NCI-H187 treated with DMSO at 0.1 percent for 48 hours (cell line): ENCODE measurements at regions not wholly inside any gene's neighbourhood (a gene's known extent, or its start where the extent isn't known, plus 50 kb on each side); places are given as distances from the start of the nearest gene placed in this dataset.

Experiments
- DNase-seq: peaks from one replicate; lab custom pipeline; 2025; lab: John Stamatoyannopoulos, UW

DNA sequence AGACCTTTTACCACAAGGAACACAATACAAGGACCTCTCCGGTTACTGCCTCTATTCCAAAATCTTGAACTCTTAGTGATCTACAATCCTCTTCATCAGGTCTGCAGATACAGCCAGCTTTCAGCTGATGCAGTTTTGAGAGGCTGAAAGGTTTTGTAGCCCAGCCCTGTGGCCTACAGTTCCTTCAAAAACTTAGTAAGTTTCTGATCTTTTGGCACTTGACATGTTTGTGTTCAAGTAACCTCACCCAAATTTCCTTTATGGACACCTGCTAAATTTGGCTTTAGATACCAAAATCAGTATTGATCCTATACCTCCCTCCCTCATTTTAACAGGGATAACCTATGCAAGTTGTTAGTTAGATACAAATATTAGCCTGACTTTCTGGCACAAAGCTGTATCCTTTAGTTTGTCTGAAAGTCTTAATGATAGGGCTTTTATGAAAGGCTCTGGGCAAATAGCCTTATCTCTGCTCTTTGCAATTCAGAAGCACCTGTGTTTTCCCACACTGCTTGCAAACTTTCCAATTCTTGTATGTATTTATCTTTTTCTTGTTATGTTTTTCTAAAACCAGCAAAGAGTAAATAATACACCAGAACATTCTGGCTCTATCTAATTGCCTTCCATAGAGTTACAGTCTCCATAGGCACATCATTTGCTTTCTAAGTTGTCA is 650.5 kb upstream of the KLHL29 start:
- DNase-seq = no peak

DNA sequence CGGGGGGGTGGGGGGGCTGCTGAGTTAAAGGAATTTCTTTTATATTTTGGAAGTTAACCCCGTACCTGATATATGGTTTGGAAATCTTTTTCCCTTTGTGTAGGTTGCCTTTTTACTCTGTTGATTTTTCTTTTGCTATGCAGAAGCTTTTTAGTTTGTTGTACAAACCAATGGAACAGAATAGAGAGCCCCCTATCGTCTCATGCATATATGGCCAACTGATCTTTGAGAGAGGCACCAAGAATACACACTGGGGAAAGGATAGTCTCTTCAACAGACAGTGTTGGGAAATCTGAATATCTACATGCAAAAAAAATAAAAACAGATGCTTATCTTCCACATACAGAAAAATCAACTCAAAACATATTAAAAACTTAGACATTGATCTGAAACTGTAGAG is 647.8 kb upstream of the KLHL29 start:
- DNase-seq = no peak

DNA sequence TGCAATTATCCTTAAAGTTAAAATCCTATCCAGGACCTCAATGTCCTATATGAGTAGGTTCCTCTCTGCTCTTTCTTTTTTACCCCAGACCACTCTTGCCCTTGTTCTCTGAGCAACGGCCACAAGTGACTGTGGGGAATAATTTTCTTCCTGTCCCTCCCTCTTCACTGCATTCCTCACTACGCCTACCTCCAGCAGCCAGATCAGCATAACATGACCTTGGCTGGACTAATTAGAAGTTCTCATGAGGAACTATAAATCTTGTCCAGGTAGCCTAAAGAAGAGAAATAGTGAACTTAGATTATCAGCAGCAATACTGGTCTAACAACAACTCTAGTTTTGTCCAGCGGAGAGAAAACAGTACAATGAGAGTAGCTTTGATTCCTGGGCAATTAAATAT is 643.8 kb upstream of the KLHL29 start:
- DNase-seq = no peak

DNA sequence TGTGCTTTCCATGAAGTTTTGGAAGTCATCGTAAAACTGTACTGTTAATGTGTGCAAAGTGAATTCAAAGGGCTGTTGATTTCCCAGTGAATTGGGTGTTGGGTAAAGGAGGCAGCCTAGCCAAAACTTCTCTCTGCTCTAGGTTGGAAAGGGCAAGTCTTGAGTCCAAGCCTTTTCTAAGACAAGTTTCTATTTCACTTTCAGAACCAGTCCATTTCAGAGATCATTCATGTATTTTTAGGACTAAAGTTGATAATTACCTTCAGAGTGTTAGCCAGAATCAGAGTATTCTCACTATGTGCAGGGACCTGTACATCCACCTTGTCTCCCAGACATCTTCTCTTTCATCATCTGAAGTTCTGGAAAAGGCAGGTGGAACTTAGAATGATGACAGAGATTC is 636.1 kb upstream of the KLHL29 start:
- no peak for DNase-seq

DNA sequence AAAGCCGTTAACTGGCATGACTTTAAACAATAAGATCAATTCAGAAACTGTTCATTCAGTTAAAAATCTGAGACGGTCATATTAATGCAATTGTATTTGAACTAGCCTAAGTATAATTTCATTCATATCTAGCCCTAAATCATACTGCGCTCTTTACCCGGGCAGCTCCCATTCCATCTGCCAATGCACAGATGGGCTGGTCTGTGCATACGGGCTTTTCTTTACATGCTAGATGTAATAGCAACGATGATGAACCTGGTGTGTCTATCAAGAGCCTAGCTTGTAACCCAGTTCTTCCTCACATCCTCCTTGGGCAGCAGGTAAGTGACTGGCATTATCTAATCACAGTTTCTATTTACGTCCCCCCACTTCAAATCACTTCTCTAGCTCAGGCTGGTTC is 631.5 kb upstream of the KLHL29 start:
- no peak for DNase-seq

DNA sequence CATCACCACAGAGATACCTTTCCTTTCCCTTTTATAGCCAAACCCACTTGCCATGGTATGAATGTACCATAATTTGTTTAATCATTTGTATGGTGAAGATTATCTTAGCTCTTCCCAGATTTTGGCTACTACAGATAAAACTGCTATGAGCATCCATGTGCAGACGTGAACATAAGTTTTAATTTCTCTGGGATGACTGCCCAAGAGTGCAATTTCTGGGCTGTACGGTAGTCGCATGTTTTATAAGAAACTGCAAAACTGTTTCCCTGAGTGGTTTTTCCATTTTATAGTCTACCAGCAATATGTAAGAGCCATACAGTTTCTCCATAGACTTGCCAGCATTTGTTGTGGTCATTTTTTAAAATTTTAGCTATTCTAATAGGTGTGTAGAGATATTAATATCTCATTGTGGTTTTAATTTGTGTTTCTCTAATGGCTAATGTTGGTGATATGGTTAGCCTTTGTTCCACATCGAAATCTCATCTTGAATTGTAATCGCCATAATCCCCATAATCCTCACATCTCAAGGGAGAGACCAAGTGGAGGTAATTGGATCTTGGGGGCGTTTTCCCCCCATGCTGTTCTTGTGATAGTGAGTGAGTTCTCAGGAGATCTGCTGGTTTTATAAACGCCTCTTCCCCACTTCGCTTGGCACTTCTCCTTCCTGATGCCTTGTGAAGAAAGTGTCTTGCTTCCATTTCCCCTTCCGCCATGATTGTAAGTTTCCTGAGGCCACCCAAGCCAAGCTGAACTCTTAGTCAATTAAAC is 628.5 kb upstream of the KLHL29 start:
- no peak for DNase-seq

DNA sequence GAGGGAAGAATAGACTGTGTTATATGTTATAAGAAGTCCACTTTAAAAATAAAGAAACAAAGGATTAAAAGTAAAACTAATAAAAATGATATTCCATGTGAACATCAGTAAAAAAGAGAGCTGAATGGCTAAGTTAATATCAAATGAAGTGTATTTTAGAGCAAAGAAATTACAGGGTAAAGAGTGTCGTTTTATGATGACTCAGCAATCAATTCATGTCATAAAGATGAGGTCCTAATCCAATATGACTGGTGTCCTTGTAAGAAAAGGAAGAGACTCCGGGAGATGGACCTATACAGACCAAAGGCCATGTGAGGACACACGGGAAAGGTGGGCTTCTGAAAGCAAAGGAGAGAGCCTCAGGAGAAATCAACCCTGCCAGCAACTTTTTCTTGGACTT is 615.5 kb upstream of the KLHL29 start:
- DNase-seq = no peak

DNA sequence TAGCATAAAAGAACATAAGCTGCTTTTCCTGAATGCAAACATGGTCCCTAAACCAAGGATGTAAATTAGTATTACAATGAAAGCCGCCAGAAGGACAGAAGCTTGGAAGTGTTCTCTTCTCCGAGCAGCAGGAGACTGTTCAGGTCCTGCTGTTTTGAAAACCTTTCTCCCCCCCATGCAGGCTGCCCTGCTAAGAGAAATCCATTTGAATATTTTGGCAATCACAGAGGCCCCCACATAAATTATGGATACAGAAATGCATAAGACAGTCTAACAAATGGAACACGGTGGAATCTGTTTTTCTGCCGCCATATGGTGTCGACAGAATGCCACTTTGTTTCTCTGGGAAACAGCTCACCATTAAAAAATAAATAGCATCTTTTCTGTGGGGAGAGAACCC is 600.4 kb upstream of the KLHL29 start:
- DNase-seq = no peak

DNA sequence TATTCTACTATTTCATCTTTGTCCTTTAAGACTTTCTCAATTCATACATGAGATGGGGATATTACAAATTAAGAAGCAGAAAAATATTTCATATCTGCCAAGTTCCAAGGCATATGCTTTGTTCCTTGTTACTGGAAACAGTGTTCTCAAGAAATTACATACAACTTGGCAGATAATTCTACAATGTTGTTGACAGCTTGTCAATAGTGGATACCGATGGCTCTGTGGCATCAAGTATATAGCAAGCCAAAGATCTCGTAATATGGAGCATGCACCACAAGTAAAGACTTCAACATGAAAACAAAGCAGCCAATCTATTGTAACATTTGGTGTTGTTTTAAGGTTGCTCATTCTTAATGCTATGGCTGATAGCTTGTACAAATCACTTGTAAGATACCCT is 598.2 kb upstream of the KLHL29 start:
- no peak for DNase-seq

DNA sequence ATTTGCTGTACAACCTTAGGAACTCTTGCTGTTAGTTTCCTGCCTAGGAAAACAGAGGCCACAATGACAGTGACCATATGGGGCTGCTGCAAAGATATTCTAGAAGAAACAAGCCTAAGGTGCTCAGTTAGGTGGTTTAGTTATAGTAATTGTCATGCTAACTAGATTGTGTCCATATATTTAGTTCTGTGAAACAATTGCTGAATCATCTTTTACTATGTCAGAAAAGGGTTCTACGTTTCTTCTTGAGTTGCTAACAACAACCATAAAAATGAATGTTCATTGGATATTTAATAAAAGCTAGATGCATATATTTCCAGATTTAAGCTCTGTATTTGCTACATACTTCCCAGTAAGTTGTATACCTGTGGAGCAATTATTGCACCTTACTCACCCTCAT is 597.2 kb upstream of the KLHL29 start:
- DNase-seq = no peak

DNA sequence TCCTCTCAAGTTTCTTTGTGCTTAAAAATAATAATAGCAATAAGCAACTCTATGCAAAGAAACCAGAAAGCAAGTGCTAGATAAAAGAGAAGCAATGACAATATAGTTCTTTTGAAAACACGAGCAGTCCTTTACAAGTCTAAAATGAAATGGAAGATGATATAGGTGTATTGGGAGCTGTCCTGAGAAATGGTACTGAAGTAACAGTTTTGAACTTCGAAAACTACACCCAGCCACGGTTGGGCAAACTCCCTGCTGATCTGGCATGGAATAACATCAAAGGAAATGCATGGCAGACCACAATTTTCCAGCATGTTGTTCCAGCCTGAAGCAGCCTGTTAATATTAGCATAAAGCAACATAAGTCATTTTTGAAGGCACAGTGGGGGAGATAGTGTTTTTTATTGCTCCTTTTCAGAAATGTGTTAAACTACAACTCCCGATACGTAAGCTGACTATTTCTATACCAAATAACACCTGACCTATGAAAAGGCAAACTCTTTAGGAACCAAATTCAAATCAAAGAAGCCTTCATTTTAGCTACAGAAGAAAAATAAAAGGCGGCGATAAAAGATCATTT is 596.1 kb upstream of the KLHL29 start:
- no peak for DNase-seq

DNA sequence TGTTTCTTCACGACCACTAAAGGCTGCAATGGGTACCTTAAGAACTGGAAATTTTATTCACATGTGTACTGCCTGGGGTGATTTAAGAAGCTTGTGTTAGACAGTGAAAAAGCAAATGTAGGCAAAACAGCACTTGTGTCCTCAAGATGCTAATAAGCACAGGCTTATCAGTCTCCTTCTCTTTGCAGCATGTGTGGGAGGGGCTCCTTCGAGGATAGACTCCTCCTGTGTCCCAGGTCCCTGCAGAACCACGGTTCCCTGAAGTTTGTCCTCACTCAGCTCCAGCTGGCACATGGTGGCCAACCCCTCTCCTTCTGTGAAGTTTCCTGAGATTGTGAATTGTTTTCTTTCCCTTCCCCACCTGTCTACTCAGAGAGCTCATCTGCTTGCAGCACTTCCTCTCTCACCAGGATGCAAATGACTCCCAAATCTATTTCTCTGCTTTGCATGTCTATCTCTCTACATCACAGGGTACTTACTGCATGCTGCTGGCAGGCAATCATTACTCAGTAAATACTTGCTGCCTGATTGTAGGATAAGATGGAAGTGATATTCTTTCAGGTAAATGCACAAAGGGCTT is 589.6 kb upstream of the KLHL29 start:
- no peak for DNase-seq

DNA sequence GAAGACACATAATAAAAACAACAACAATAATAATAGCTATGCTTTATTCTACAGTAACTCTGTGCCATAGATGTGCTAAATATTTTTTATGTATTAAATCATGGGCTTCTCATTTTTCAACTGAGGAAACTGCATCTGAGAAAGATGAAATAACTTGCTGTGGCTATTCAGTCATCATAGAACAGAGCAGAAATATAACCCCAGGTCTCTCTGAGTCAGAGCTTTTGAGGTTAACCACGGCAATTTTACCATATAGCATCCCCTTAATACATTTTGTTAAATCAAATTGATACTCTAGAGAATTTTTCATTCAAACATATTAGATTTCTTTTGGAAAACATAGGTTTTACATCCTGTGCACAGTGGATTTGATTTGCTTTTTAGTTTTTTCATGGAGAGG is 586.6 kb upstream of the KLHL29 start:
- DNase-seq = no peak

DNA sequence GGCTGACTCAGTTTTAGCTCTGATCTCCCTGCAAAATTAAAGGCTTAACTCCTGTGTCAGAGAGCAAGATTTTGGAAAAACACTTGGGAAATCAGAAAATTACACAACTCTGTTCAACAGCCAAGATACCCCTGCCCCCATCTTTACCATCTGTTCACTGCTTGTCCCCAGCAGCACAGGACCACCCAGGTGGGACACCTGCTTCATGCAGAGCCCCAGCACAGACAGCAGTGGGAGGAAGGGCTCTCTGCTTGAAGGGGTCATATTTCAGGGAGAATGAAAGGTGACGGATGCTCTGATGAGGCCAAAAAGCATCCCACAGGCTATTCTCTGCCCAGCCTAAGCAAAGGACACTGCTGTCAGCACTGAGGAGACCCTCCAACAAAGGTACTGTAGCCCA is 584.6 kb upstream of the KLHL29 start:
- no peak for DNase-seq

DNA sequence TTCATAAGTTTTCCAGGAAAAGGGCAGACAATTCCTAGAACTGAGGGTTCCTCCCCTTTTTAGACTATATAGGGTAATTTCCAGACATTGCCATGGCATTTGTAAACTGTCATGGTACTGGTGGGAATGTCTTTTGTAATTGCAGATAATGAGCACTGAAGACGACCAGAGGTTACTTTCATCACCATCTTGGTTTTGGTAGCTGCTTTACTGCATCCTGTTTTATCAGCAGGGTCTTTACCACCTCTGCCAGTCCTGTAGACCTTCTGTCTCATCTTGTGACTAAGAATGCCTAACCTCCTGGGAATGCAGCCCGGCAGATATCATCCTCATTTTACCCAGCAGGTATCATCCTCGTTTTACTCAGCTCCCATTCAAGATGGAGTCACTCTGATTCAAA is 583.9 kb upstream of the KLHL29 start:
- no peak for DNase-seq

DNA sequence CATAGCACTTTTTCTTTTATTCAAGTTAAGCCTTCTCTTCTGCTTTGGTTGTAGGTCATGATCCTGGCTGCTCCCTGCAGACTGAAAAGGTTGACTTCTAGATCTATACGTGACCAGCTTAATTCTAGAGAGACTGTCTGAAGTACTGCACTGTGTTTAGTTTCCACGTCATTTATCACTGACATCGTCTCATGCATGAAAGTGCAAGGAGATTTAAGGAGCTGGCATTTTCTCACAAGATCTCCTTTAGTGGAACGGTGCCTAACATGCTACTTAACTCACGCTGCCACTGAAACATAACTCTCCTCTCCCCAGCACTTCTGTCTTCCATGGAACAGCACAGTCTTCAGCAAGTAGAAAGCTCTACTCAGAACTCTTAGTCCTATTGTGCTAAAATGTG is 583.0 kb upstream of the KLHL29 start:
- no peak for DNase-seq

DNA sequence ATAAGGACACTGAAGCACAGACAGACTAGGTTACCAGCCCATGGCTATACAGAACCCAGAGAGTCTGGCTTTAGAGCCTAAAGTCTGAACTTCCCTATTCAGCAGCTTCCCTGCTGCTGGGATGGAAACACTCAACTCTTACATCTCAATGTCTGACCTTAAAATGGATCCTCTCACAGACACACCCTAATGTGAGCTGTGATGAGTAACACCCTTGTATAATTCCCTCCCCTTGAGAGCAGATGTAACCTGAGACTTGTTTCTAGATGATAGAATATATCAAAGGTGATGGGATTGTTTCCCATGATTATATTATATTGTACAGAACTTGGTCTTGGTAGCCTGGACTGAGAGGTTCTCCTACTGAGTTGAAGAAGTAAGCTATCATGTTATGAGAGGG is 577.1 kb upstream of the KLHL29 start:
- no peak for DNase-seq

DNA sequence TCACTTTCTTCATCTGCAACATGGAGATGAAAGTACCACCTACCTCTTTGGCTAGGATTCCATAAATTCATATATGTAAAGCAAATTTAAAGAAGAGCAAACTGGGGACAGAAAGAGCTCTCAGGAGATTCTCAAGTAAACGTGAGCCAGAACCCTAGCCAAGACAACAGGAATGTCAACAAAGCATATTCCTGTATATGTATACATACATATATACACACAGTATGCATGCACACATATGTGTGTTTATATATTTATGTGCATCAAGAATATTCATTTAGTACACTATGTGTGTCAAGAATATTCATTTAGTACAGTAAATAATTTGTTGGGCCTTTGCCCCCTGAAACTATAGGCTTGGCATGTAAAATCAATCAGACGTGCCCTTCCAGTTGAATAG is 574.4 kb upstream of the KLHL29 start:
- DNase-seq = no peak

DNA sequence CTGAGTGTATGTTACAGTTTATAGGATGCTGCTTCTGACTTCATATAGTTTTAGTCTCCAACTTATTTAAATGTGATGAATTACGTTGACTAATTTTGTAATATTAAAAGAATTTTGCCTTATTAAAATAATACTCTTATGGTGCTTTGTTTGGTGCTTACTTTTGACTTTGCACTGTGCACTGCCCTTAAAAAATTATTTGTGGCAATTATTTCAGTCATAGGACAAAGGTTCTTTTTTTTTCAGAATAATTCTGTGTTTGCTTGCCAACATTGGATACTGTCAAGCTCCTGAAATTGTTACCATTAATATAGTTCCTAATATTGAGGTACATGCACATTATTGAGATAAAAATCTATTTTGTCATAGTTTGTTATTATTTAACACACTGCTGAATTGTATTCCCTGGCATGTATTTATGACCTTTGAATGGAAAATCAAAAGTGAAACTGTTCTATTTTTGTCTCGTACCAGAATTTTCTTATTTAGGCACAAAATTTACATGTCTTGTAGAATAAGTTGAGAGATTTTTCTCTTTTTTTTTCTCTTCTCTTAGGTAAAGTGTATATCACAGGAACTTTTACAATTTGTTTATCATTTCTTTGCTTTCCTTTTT is 572.8 kb upstream of the KLHL29 start:
- no peak for DNase-seq

DNA sequence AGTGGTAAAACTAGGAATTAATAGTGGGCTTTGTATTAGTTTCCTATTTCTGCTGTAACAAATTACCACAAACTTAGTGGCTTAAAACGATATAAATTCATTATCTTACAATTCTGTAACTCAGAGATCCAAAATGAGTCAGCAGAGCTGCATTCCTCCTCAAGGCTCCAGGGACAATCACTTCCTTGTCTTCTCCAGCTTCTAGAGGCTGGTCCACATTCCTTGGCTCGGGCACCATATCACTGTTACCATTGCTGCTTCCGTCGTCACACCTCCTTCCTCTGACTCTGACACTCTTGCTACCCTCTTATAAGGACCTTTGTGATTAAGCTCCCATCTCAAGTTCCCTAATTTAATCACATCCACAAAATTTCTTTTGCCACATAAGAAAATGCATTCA is 567.8 kb upstream of the KLHL29 start:
- DNase-seq = no peak

DNA sequence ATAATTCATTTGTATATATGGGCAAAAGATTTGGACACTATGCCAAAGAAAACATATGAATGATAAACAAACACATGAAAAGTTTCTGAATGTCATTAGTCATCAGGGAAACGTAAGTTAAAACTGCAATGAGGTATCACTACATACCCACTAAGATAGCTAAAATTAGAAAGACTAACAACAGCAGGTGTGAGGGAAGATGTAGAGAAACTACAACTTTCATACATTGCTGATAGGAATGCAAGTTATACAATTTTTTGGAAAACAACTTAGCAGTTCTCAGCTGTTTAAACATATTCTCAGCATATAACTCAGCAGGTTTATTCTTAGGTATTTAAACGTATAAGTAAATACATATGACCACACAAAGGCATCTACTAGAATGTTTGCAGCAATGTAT is 563.5 kb upstream of the KLHL29 start:
- DNase-seq = no peak

DNA sequence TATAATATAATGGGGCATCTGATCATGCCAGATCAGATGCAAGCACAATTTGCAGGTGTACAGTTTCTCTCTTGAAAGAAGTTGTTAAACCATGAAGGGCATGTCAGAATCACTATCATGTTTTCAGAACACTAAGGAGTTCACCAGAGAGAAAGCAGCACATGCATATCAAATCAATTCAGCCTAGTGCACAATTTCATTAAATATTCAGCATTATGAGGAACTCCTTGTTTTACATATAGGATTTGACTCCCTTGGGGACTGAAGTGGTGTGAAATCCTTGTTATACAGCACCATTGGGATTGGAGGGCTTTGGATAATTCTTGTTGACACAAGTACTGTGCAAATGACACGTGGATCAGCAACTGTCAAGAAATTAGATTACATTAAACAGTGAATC is 562.1 kb upstream of the KLHL29 start:
- no peak for DNase-seq

DNA sequence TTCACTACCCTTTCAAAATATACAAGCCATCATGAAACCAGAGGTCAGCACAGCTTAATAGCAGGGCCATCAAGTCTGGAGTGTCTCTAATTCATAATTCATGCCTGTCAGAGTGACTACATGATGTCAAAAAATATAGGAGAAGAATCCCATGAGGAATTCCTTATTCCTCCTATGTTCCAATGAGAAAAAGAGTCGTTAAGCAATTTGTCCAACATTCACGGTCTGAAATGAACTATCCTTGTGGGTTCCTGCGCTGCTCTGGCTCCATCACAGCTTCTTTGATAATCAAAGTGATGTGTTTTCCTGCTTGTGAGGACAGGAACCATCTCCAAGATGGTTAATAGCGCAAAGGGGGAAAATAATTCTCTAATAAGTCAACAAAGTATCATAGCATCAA is 560.4 kb upstream of the KLHL29 start:
- no peak for DNase-seq
